HG03159 (cell line): ENCODE measurements at regions not wholly inside any gene's neighbourhood (a gene's known extent, or its start where the extent isn't known, plus 50 kb on each side); places are given as distances from the start of the nearest gene placed in this dataset.
A peak's percentile ranks its signal among the peaks of the same experiment; 100 is the strongest.

Experiments used
- ATAC-seq: cut with Tn5 transposase; IDR thresholded peaks from one replicate; pipeline ENCODE4 v1.9.1; 2021; ENCODE audit warnings: mild to moderate bottlenecking, moderate library complexity; ENCODE audit not compliant: unreplicated experiment

- no peak for ATAC-seq
Measured at GRCh38 chr7:116310141-116310540, 99.8 kb downstream of the TES start.

GRCh38 chr7:116311259-116311658, 100.9 kb downstream of the TES start:
- ATAC-seq: no peak

GRCh38 chr7:116311816-116312471, 101.6 kb downstream of the TES start:
- ATAC-seq: no peak

GRCh38 chr7:116315293-116315692, 105.0 kb downstream of the TES start:
- no peak for ATAC-seq

- peak; percentile 31 for ATAC-seq
Measured at GRCh38 chr7:116315803-116316202, 105.5 kb downstream of the TES start.

- ATAC-seq: peak; percentile 90
Measured at GRCh38 chr7:116316838-116317628, 106.7 kb downstream of the TES start.

- no peak for ATAC-seq
Measured at GRCh38 chr7:116317907-116318306, 107.6 kb downstream of the TES start.

- ATAC-seq: no peak
Measured at GRCh38 chr7:116322541-116322940, 112.2 kb downstream of the TES start.

- ATAC-seq: no peak
Measured at GRCh38 chr7:116324582-116324981, 114.2 kb downstream of the TES start.

GRCh38 chr7:116325517-116325916, 115.2 kb downstream of the TES start:
- no peak for ATAC-seq

- no peak for ATAC-seq
Measured at GRCh38 chr7:116327135-116327534, 116.8 kb downstream of the TES start.

- no peak for ATAC-seq
Measured at GRCh38 chr7:116327752-116328151, 117.4 kb downstream of the TES start.

- ATAC-seq: no peak
Measured at GRCh38 chr7:116328161-116328560, 117.8 kb downstream of the TES start.

GRCh38 chr7:116329686-116330503, 119.6 kb downstream of the TES start:
- ATAC-seq: no peak

GRCh38 chr7:116331020-116331419, 120.7 kb downstream of the TES start:
- ATAC-seq: no peak

- ATAC-seq: no peak
Measured at GRCh38 chr7:116332766-116333165, 122.4 kb downstream of the TES start.

- ATAC-seq: no peak
Measured at GRCh38 chr7:116334555-116334954, 124.2 kb downstream of the TES start.

GRCh38 chr7:116337018-116337417, 126.7 kb downstream of the TES start:
- ATAC-seq: no peak

- no peak for ATAC-seq
Measured at GRCh38 chr7:116337800-116338199, 127.5 kb downstream of the TES start.

GRCh38 chr7:116339564-116339963, 129.2 kb downstream of the TES start:
- ATAC-seq: no peak

- ATAC-seq: no peak
Measured at GRCh38 chr7:116340201-116340847, 130.0 kb downstream of the TES start.
